ENCODE measurements at regions not wholly inside any gene's neighbourhood (a gene's known extent, or its start where the extent isn't known, plus 50 kb on each side); places are given as distances from the start of the nearest gene placed in this dataset.

DNA sequence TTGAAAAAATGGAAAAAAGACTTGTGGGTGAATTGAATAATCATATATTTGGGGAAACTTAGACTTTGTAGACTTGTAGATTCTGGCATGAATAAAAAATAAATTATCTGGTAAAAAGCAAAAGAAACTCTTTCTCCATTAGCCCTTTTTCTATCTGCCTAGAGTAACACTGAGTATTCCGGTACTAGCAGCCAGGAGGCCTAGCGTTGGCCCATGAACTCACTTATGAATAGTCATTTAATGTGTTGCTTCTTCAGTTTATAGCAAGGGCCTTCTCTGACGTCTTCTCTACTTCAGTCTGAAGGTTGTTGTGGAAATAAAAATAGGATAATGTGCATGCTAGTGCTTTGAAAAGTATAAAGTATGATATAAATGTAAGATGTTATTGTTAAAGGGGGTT, 851.2 kb upstream of the NR2F2 start:
- no peaks in the 10 kb centered on the region for H3K79me2 ChIP-seq (replicated peaks; ENCODE audit: insufficient read depth)
- no peaks in the 10 kb centered on the region for H3K36me3 ChIP-seq (ENCODE audit: insufficient read depth)
- Mint-ChIP-seq H3K4me3 (no peak overlapping the region), H3K9me3 (no peaks in the 10 kb centered on the region), H3K4me1 (no peaks in the 10 kb centered on the region), H3K27me3 (ENCODE audit: insufficient read depth, low read depth, poor library complexity) (no peaks in the 10 kb centered on the region), H3K36me3 (ENCODE audit: low read depth) (no peaks in the 10 kb centered on the region), H3K27ac (no peak overlapping the region)
- ATAC-seq (no peak), DNase-seq (ENCODE audit: low spot score) (no peak)
- H3K27me3 ChIP-seq (ENCODE audit: insufficient read depth) = no peaks in the 10 kb centered on the region
- H4K20me1 ChIP-seq (replicated peaks; ENCODE audit: insufficient read depth) = no peaks in the 10 kb centered on the region
- no peak overlapping the region for H3K4me3 ChIP-seq
- no peaks in the 10 kb centered on the region; the same call in 1 of the 2 replicates for H3K9me2 ChIP-seq (ENCODE audit: insufficient read depth)
- H3F3A ChIP-seq (replicated peaks; ENCODE audit: low read depth) = no peaks in the 10 kb centered on the region
- H3K4me1 ChIP-seq (ENCODE audit: insufficient read depth) = no peaks in the 10 kb centered on the region
- no peak overlapping the region for H3K27ac ChIP-seq (ENCODE audit: low read depth)
- H3K4me2 ChIP-seq = no peak overlapping the region
- no peak overlapping the region for H2AFZ ChIP-seq
- TF ChIP-seq ZNF331 (CRISPR knock-in tag; IDR thresholded peaks at IDR 0.05; ENCODE audit: low read depth) (no peak), ZNF114 (CRISPR knock-in tag; IDR thresholded peaks at IDR 0.05) (no peak), REST (IDR thresholded peaks at IDR 0.05; ENCODE audit: unreplicated experiment) (no peak), ETS1 (IDR thresholded peaks at IDR 0.05) (no peak)
- TF ChIP-seq, protein P1, sequence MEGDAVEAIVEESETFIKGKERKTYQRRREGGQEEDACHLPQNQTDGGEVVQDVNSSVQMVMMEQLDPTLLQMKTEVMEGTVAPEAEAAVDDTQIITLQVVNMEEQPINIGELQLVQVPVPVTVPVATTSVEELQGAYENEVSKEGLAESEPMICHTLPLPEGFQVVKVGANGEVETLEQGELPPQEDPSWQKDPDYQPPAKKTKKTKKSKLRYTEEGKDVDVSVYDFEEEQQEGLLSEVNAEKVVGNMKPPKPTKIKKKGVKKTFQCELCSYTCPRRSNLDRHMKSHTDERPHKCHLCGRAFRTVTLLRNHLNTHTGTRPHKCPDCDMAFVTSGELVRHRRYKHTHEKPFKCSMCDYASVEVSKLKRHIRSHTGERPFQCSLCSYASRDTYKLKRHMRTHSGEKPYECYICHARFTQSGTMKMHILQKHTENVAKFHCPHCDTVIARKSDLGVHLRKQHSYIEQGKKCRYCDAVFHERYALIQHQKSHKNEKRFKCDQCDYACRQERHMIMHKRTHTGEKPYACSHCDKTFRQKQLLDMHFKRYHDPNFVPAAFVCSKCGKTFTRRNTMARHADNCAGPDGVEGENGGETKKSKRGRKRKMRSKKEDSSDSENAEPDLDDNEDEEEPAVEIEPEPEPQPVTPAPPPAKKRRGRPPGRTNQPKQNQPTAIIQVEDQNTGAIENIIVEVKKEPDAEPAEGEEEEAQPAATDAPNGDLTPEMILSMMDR (conservative IDR thresholded peaks at IDR 0.05; ENCODE audit: low read depth in 2 of 2) = no peak

DNA sequence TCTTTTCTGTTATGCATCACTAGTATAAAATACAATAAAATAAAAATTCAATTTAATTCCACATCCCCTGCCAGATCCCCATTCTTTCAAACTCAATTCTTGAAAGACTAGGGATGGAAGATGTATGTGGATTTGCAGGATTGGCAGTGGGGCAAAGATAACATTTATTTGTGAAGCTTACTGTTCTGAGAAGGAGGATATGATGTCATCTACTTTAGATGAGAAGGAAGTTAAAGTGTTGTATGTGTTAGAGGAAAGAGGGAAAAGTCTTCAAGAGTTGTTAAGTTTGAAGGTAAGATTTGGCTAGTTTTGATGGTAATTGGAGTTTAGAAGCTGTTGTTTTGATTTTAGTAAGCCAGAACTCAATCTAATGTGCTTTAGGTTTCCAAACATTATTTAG, 845.1 kb upstream of the NR2F2 start:
- Mint-ChIP-seq H3K9me3 (no peaks in the 10 kb centered on the region), H3K27ac (no peak overlapping the region), H3K4me1 (no peaks in the 10 kb centered on the region), H3K4me3 (no peak overlapping the region), H3K36me3 (ENCODE audit: low read depth) (no peaks in the 10 kb centered on the region), H3K27me3 (ENCODE audit: insufficient read depth, low read depth, poor library complexity) (no peaks in the 10 kb centered on the region)
- H3K9me2 ChIP-seq (ENCODE audit: insufficient read depth) = no peaks in the 10 kb centered on the region; the same call in 1 of the 2 replicates
- no peaks in the 10 kb centered on the region for H3K79me2 ChIP-seq (replicated peaks; ENCODE audit: insufficient read depth)
- no peak for DNase-seq (ENCODE audit: low spot score)
- no peaks in the 10 kb centered on the region for H3K27me3 ChIP-seq (ENCODE audit: insufficient read depth)
- ATAC-seq = no peak
- H3K27ac ChIP-seq (ENCODE audit: low read depth) = no peak overlapping the region
- no peak overlapping the region for H2AFZ ChIP-seq
- no peaks in the 10 kb centered on the region for H3F3A ChIP-seq (replicated peaks; ENCODE audit: low read depth)
- H3K4me3 ChIP-seq = no peak overlapping the region
- no peaks in the 10 kb centered on the region for H3K36me3 ChIP-seq (ENCODE audit: insufficient read depth)
- no peaks in the 10 kb centered on the region for H3K4me1 ChIP-seq (ENCODE audit: insufficient read depth)
- H4K20me1 ChIP-seq (replicated peaks; ENCODE audit: insufficient read depth) = no peaks in the 10 kb centered on the region
- no peak overlapping the region for H3K4me2 ChIP-seq
- TF ChIP-seq REST (IDR thresholded peaks at IDR 0.05; ENCODE audit: unreplicated experiment) (no peak), ZNF331 (CRISPR knock-in tag; IDR thresholded peaks at IDR 0.05; ENCODE audit: low read depth) (no peak)
